LNCaP clone FGC (cell line): ENCODE measurements at regions not wholly inside any gene's neighbourhood (a gene's known extent, or its start where the extent isn't known, plus 50 kb on each side); places are given as distances from the start of the nearest gene placed in this dataset.

Experiments used
- DNase-seq: peaks from one replicate; pipeline ENCODE4 v3.0.0-alpha.2; 2011; ENCODE audit warnings: low read depth
- H3K4me3 ChIP-seq: 2 replicates; pipeline ENCODE4 v1.5.1; 2011; ENCODE audit warnings: mild to moderate bottlenecking, low read depth, low read length, control low read depth
- TF ChIP-seq, protein P1 (sequence below): IDR thresholded peaks from 2 replicates; pipeline ENCODE4 v1.5.1; 2012; ENCODE audit warnings: mild to moderate bottlenecking; ENCODE audit not compliant: control insufficient read depth, insufficient read depth; ENCODE audit errors: extremely low read depth

DNA sequence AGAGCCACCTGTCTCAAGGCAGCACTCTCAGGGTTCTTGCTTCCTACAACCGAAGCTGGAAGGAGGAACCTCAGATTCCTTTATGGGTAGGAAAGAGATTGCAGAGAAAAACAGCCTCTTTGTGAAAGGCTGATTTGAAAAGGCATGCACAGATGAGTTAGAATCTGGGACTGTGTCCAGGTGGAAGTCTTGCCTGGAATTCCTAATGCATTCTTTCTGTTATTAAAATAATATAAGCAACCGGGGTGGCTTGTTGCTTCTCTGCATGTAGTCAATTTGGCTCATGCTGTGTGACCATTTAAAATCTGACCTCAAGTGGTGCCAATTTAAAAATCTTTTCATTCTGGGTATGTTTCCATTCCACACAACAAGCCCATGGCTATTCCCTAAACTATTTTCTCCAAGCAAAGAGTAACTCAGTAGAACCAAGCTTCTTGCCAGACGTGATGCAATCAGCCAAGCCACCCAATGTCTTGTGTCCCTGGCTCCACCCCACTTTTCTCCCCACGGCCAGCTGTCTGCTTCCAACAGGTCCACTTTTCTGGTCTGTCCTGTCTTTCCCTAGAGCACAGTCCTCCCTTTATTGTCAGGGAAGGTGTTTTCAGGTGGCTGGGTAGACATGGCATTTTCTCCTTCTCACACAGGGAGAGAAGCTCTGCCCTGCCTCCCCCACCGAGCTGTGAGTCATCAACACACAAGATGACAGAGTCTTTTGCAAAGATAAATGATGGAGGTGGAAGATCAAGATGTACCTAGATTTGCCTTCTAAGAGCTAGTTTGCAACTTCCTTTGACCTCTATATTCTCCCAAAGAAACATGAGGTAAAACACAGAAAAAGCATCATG lies 394.3 kb downstream of the FOXO1 start:
- peak; percentile 4 for DNase-seq
- TF ChIP-seq, protein P1, sequence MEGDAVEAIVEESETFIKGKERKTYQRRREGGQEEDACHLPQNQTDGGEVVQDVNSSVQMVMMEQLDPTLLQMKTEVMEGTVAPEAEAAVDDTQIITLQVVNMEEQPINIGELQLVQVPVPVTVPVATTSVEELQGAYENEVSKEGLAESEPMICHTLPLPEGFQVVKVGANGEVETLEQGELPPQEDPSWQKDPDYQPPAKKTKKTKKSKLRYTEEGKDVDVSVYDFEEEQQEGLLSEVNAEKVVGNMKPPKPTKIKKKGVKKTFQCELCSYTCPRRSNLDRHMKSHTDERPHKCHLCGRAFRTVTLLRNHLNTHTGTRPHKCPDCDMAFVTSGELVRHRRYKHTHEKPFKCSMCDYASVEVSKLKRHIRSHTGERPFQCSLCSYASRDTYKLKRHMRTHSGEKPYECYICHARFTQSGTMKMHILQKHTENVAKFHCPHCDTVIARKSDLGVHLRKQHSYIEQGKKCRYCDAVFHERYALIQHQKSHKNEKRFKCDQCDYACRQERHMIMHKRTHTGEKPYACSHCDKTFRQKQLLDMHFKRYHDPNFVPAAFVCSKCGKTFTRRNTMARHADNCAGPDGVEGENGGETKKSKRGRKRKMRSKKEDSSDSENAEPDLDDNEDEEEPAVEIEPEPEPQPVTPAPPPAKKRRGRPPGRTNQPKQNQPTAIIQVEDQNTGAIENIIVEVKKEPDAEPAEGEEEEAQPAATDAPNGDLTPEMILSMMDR = no peak
- no peak overlapping the region for H3K4me3 ChIP-seq

DNA sequence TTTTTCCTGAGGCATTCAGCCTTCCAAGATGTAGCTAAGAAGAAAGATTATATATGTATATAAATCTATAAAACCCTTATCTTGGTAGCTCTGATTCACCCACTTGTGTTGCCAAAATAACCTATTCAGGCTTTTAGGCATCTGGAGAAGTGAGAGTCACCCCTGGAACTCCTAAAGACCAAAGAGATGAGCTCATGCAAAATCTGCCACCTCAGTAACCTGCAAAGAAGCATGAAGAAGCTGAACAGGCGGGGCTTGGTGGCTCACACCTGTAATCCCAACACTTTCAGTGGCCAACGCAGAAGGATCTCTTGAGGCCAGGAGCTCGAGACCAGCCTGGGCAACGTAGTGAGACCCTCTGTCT lies 393.7 kb downstream of the FOXO1 start:
- no peak for DNase-seq
- TF ChIP-seq, protein P1 = no peak
- no peak overlapping the region for H3K4me3 ChIP-seq

DNA sequence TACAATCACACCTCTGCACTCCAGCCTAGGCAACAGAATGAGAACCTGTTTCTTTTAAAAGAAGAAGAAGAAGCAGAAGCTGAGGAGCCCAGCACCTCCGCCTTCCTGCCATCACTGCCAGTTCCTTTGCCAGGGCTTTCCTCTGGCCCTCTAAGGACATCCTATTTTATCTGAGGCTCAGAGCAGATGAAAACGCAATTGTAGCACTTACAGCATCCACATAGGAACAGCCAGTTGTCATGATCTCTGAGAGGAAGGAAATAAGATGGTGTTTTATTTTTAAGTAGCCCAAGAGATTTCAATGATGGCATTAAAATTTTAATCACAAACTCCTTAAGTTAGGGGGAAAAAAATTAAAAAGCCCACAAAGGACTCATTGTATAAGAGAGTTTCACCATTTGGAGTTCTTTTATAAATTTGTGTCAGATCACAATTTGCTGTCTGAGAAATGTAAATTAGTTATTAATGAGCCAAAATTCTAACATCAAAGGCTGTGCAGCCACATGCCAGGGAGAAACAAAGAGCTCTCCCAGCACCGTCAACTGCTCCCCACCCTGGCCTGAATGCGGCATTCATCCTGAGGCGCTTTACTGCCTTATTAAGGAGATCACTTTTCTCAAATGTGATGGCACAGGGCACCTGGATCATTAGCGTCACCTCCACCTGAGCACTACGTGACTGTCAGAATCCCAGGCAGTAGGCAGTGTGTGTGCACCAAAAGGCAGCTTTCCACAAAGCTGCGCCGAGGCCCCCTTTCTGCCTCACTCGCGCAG lies 393.0 kb downstream of the FOXO1 start:
- TF ChIP-seq, protein P1 = no peak
- DNase-seq = no peak
- no peak overlapping the region for H3K4me3 ChIP-seq

DNA sequence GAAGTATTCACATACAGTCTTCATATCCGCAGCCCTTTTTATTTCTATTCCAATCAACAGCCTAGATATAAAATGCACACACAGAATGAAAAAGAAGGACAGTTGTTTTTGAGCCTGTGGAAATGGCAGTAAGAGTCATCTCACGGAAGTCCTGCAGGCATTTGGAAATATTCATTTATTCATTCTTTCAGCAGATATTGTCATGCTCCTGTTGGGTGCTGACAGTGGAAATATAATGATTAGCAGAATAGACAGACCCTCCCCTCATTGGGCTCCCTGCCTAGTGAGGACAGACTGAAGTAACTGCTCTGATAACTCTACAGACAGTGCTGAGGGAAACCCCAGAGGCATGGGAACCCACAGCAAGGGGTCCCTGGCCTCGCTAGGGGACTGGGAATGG lies 392.3 kb downstream of the FOXO1 start:
- no peak overlapping the region for H3K4me3 ChIP-seq
- TF ChIP-seq, protein P1 = no peak
- DNase-seq = no peak

DNA sequence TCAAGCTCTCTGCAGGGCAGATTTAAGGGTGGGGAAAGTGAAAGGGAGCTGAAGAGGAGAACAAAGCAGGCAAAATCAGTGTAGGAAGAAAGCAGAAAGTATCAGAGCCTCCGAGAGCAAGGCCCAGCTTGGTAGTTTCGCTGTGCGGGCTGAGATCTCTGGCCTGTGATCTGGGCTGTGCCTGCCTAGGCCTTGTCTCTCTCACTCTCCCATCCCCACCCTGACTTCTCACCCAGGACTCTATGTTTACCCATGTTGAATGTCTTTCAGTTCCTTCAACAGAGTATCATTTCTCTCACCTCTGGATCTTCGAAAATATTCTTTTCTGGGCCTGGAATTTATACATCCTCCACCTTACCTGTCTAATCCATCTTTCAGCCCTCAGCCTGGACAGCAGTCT lies 391.3 kb downstream of the FOXO1 start:
- TF ChIP-seq, protein P1 = no peak
- no peak overlapping the region for H3K4me3 ChIP-seq
- no peak for DNase-seq

DNA sequence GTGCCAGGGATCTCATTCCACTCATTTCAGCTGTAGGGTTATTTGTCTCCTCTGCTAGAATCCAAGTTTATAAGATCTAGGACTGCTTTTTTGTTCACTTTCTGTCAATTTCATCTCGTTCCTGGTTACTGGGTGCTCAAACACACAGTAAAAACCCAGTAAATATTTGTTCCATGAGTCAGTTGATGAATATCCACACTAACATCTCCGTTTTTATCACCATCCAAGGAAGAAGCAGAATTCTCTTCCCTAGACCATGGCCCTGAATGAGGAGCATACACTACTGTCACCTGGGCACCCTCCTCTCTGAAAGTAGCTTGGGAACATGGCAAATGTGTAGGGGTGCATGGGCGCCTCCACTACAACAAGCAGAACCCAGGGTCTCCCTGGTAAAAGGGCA lies 390.8 kb downstream of the FOXO1 start:
- DNase-seq = no peak

More for the DNA sequence above, 390.8 kb downstream of the FOXO1 start:
- TF ChIP-seq, protein P1 = no peak
- no peak overlapping the region for H3K4me3 ChIP-seq
